KMS-11 (cell line): ENCODE measurements at regions not wholly inside any gene's neighbourhood (a gene's known extent, or its start where the extent isn't known, plus 50 kb on each side); places are given as distances from the start of the nearest gene placed in this dataset.

ENCODE experiments used
- H2AFZ ChIP-seq: fragments of 200-600 bp; sonication (generic); 2 replicates; pipeline ENCODE4 v1.6.1; 2016; ENCODE audit warnings: antibody characterized with exemption, mixed run types, low read depth
- H3K27ac ChIP-seq: fragments of 200-600 bp; sonication (generic); 2 replicates; pipeline ENCODE4 v1.6.1; 2016; ENCODE audit warnings: mild to moderate bottlenecking, mixed run types
- H3K27me3 ChIP-seq: fragments of 200-600 bp; sonication (generic); 2 replicates; pipeline ENCODE4 v1.6.1; 2017; ENCODE audit warnings: mild to moderate bottlenecking, low read depth, mixed run types, moderate library complexity; ENCODE audit not compliant: insufficient read depth
- H3K36me3 ChIP-seq: fragments of 200-600 bp; sonication (generic); 2 replicates; pipeline ENCODE4 v1.6.1; 2017; ENCODE audit warnings: mild to moderate bottlenecking, mixed run types; ENCODE audit not compliant: insufficient read depth
- H3K4me1 ChIP-seq: fragments of 200-600 bp; sonication (generic); 2 replicates; pipeline ENCODE4 v1.6.1; 2016; ENCODE audit warnings: mild to moderate bottlenecking, low read depth, mixed run types; ENCODE audit not compliant: poor library complexity, severe bottlenecking
- H3K4me2 ChIP-seq: fragments of 200-600 bp; sonication (generic); 2 replicates; pipeline ENCODE4 v1.7.0; 2016; ENCODE audit warnings: mild to moderate bottlenecking, mixed run types
- H3K4me3 ChIP-seq: fragments of 200-600 bp; sonication (generic); IDR thresholded peaks from 2 replicates; pipeline ENCODE4 v1.6.1; 2017; ENCODE audit warnings: low read depth, low read length, mixed read lengths; ENCODE audit not compliant: insufficient read depth
- H3K79me2 ChIP-seq: fragments of 200-600 bp; sonication (generic); 2 replicates; pipeline ENCODE4 v1.6.1; 2016; ENCODE audit warnings: low read depth, mixed run types; ENCODE audit not compliant: insufficient read depth
- H3K9ac ChIP-seq: fragments of 200-600 bp; sonication (generic); 2 replicates; pipeline ENCODE4 v1.6.1; 2016; ENCODE audit warnings: mild to moderate bottlenecking, mixed run types
- H4K20me1 ChIP-seq: fragments of 200-600 bp; sonication (generic); 2 replicates; pipeline ENCODE4 v1.6.1; 2016; ENCODE audit warnings: mild to moderate bottlenecking, mixed run types; ENCODE audit not compliant: insufficient read depth
- CTCF ChIP-seq: fragments of 200-600 bp; sonication (generic); conservative IDR thresholded peaks from 2 replicates; pipeline ENCODE4 v1.6.1; 2017; ENCODE audit warnings: low read depth, mild to moderate bottlenecking, antibody characterized with exemption, low read length, moderate library complexity, mixed read lengths

DNA sequence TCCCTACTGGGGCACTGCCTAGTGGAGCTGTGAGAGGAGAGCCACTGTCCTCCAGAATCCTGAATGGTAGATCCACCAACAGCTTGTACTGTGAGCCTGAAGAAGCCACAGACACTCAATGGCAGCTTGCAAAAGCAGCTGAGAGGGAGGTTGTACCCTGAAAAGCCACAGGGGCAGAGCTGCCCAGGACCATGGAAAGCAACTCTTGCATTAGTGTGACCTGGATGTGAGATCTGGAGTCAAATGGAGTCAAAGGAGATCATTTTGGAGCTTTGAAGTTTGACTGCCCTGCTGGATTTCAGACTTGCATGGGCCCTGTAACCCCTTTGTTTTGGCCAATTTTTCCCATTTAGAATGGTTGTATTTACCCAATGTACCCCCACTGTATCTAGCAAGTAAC, 871.4 kb upstream of the PRMT6 start:
- H3K9ac ChIP-seq: no peak overlapping the region
- no peak overlapping the region for H3K4me3 ChIP-seq
- no peaks in the 10 kb centered on the region for H3K27me3 ChIP-seq
- H2AFZ ChIP-seq: no peak overlapping the region
- H3K36me3 ChIP-seq: no peaks in the 10 kb centered on the region
- H3K27ac ChIP-seq: no peak overlapping the region
- H3K4me2 ChIP-seq: no peak overlapping the region
- no peaks in the 10 kb centered on the region for H3K4me1 ChIP-seq
- no peaks in the 10 kb centered on the region for H4K20me1 ChIP-seq
- H3K79me2 ChIP-seq: no peaks in the 10 kb centered on the region
- TF ChIP-seq CTCF: no peak

- no peaks in the 10 kb centered on the region for H3K79me2 ChIP-seq
- H3K9ac ChIP-seq: no peak overlapping the region
- H4K20me1 ChIP-seq: no peaks in the 10 kb centered on the region
- H3K4me3 ChIP-seq: no peak overlapping the region
- TF ChIP-seq CTCF: no peak
- H3K36me3 ChIP-seq: no peaks in the 10 kb centered on the region
- no peaks in the 10 kb centered on the region for H3K27me3 ChIP-seq
- H3K4me1 ChIP-seq: no peaks in the 10 kb centered on the region
- no peak overlapping the region for H3K4me2 ChIP-seq
- H3K27ac ChIP-seq: no peak overlapping the region
- H2AFZ ChIP-seq: no peak overlapping the region
Observed at GRCh38 chr1:106189780-106190179, 866.7 kb upstream of the PRMT6 start.

GRCh38 chr1:106194206-106194605, 862.3 kb upstream of the PRMT6 start:
- H3K4me2 ChIP-seq: no peak overlapping the region
- TF ChIP-seq CTCF: no peak
- H3K79me2 ChIP-seq: no peaks in the 10 kb centered on the region
- no peak overlapping the region for H2AFZ ChIP-seq
- no peak overlapping the region for H3K4me3 ChIP-seq
- H3K36me3 ChIP-seq: no peaks in the 10 kb centered on the region
- no peak overlapping the region for H3K9ac ChIP-seq
- H4K20me1 ChIP-seq: no peaks in the 10 kb centered on the region
- no peak overlapping the region for H3K27ac ChIP-seq
- H3K4me1 ChIP-seq: no peaks in the 10 kb centered on the region
- no peaks in the 10 kb centered on the region for H3K27me3 ChIP-seq

GRCh38 chr1:106200711-106201110, 855.8 kb upstream of the PRMT6 start:
- Histone ChIP-seq H4K20me1 (no peaks in the 10 kb centered on the region), H3K79me2 (no peaks in the 10 kb centered on the region), H3K4me2 (no peak overlapping the region), H3K9ac (no peak overlapping the region), H3K27ac (no peak overlapping the region), H3K27me3 (no peaks in the 10 kb centered on the region), H3K4me3 (no peak overlapping the region), H3K4me1 (no peaks in the 10 kb centered on the region), H3K36me3 (no peaks in the 10 kb centered on the region), H2AFZ (no peak overlapping the region)
- TF ChIP-seq CTCF: no peak

DNA sequence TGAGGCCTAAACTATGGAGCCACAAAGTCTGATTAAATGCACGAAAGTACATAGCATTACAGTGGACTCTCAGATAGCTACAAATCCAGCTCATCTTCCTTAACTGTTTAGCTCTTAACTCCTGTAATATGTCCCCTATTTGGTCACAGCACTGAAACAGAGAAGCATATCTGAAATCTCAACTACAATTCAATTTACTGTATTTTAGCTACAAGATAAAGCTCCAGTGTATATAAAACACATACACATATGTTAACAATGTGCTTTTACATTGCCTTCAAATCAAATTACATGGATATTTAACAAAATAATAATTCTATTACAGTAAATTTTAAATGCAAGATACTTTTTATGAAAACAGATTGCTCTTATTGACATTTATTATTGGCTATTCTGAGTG, 849.3 kb upstream of the PRMT6 start:
- H3K79me2 ChIP-seq: no peaks in the 10 kb centered on the region
- no peaks in the 10 kb centered on the region for H3K4me1 ChIP-seq
- H4K20me1 ChIP-seq: no peaks in the 10 kb centered on the region
- TF ChIP-seq CTCF: no peak
- H3K27ac ChIP-seq: no peak overlapping the region
- H3K36me3 ChIP-seq: no peaks in the 10 kb centered on the region
- H3K4me3 ChIP-seq: no peak overlapping the region
- no peaks in the 10 kb centered on the region for H3K27me3 ChIP-seq
- H2AFZ ChIP-seq: no peak overlapping the region
- H3K9ac ChIP-seq: no peak overlapping the region
- H3K4me2 ChIP-seq: no peak overlapping the region
